Adipocyte (in vitro differentiated cells): ENCODE measurements at regions not wholly inside any gene's neighbourhood (a gene's known extent, or its start where the extent isn't known, plus 50 kb on each side); places are given as distances from the start of the nearest gene placed in this dataset.

Experiments used
- DNase-seq: peaks from one replicate; pipeline ENCODE4 v3.0.0-alpha.2; 2015; ENCODE audit warnings: low read depth
- H3K27me3 ChIP-seq: replicated peaks from 2 replicates; pipeline ENCODE4 v1.7.0; 2013; ENCODE audit warnings: mild to moderate bottlenecking, low read length, moderate library complexity; ENCODE audit not compliant: control insufficient read depth, insufficient read depth
- H3K36me3 ChIP-seq: 2 replicates; pipeline ENCODE4 v1.7.0; 2013; ENCODE audit warnings: low read length, mild to moderate bottlenecking, moderate library complexity; ENCODE audit not compliant: control insufficient read depth, insufficient read depth, severe bottlenecking
- H3K4me1 ChIP-seq: 2 replicates; pipeline ENCODE4 v1.7.0; 2013; ENCODE audit warnings: mild to moderate bottlenecking, low read length, moderate library complexity; ENCODE audit not compliant: control insufficient read depth, insufficient read depth
- H3K4me3 ChIP-seq: 2 replicates; pipeline ENCODE4 v1.7.0; 2013; ENCODE audit warnings: mild to moderate bottlenecking, low read length, moderate library complexity
- H3K9ac ChIP-seq: 2 replicates; pipeline ENCODE4 v1.7.0; 2013; ENCODE audit warnings: mild to moderate bottlenecking, low read length, moderate library complexity
- H3K9me3 ChIP-seq: 2 replicates; pipeline ENCODE4 v1.7.0; 2013; ENCODE audit warnings: mild to moderate bottlenecking, low read length, moderate library complexity; ENCODE audit not compliant: control insufficient read depth

GRCh38 chr12:97616946-97617345, 154.3 kb downstream of the RMST start:
- Histone ChIP-seq H3K9ac (no peak overlapping the region), H3K4me3 (no peak overlapping the region), H3K9me3 (no peaks in the 10 kb centered on the region), H3K4me1 (no peaks in the 10 kb centered on the region), H3K36me3 (no peaks in the 10 kb centered on the region), H3K27me3 (no peaks in the 10 kb centered on the region)
- no peak for DNase-seq

GRCh38 chr12:97628962-97629361, 166.4 kb downstream of the RMST start:
- no peak for DNase-seq
- H3K9ac ChIP-seq: no peak overlapping the region

GRCh38 chr12:97629382-97629781, 166.8 kb downstream of the RMST start:
- no peak overlapping the region for H3K9ac ChIP-seq
- H3K4me3 ChIP-seq: no peak overlapping the region
- H3K36me3 ChIP-seq: no peaks in the 10 kb centered on the region
- no peaks in the 10 kb centered on the region for H3K4me1 ChIP-seq
- DNase-seq: no peak
- no peaks in the 10 kb centered on the region for H3K27me3 ChIP-seq
- no peaks in the 10 kb centered on the region for H3K9me3 ChIP-seq

More at GRCh38 chr12:97628962-97629361, 166.4 kb downstream of the RMST start:
- Histone ChIP-seq H3K4me1 (no peaks in the 10 kb centered on the region), H3K36me3 (no peaks in the 10 kb centered on the region), H3K4me3 (no peak overlapping the region), H3K9me3 (no peaks in the 10 kb centered on the region), H3K27me3 (no peaks in the 10 kb centered on the region)

- no peak for DNase-seq
- Histone ChIP-seq H3K36me3 (no peaks in the 10 kb centered on the region), H3K4me3 (no peak overlapping the region), H3K9ac (no peak overlapping the region), H3K4me1 (no peaks in the 10 kb centered on the region), H3K27me3 (no peaks in the 10 kb centered on the region), H3K9me3 (no peaks in the 10 kb centered on the region)
Measured at GRCh38 chr12:97630356-97630755, 167.8 kb downstream of the RMST start.

- no peaks in the 10 kb centered on the region for H3K36me3 ChIP-seq
- H3K27me3 ChIP-seq: no peaks in the 10 kb centered on the region
- no peak overlapping the region for H3K4me3 ChIP-seq
- H3K9ac ChIP-seq: no peak overlapping the region
- DNase-seq: no peak
- H3K4me1 ChIP-seq: no peaks in the 10 kb centered on the region
- no peaks in the 10 kb centered on the region for H3K9me3 ChIP-seq
Measured at GRCh38 chr12:97630875-97631274, 168.3 kb downstream of the RMST start.

DNA sequence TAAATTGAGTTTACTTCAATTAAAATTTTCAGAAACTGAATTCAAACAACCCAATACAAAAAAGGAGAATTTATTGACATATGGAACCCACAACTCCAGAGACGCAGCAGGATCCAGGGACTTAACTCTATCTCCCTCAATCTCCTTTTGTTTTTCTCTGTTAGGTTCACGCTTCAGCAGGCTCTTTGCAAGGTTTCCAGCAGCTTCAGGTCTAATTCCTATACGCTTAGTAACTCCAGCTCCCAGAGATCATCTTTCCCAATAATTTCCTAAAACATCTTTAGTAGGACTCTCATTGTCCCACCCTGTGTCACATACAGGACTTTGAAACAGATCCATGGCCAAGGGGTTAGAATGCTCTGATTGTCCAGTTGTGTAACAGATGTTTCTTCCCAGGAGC, 175.2 kb downstream of the RMST start:
- no peaks in the 10 kb centered on the region for H3K27me3 ChIP-seq
- H3K4me1 ChIP-seq: no peaks in the 10 kb centered on the region
- peaks cover 2% of the 10 kb centered on the region for H3K9me3 ChIP-seq
- no peak overlapping the region for H3K4me3 ChIP-seq
- no peak for DNase-seq
- no peak overlapping the region for H3K9ac ChIP-seq
- H3K36me3 ChIP-seq: no peaks in the 10 kb centered on the region

GRCh38 chr12:97638739-97639138, 176.1 kb downstream of the RMST start:
- DNase-seq: no peak
- H3K27me3 ChIP-seq: no peaks in the 10 kb centered on the region
- no peaks in the 10 kb centered on the region for H3K4me1 ChIP-seq
- no peaks in the 10 kb centered on the region for H3K36me3 ChIP-seq
- H3K9ac ChIP-seq: no peak overlapping the region
- H3K4me3 ChIP-seq: no peak overlapping the region
- H3K9me3 ChIP-seq: peaks cover 2% of the 10 kb centered on the region

GRCh38 chr12:97639702-97640101, 177.1 kb downstream of the RMST start:
- DNase-seq: no peak
- H3K36me3 ChIP-seq: no peaks in the 10 kb centered on the region
- H3K4me1 ChIP-seq: no peaks in the 10 kb centered on the region
- H3K9ac ChIP-seq: no peak overlapping the region
- H3K9me3 ChIP-seq: peaks cover 2% of the 10 kb centered on the region
- no peak overlapping the region for H3K4me3 ChIP-seq
- H3K27me3 ChIP-seq: no peaks in the 10 kb centered on the region

DNA sequence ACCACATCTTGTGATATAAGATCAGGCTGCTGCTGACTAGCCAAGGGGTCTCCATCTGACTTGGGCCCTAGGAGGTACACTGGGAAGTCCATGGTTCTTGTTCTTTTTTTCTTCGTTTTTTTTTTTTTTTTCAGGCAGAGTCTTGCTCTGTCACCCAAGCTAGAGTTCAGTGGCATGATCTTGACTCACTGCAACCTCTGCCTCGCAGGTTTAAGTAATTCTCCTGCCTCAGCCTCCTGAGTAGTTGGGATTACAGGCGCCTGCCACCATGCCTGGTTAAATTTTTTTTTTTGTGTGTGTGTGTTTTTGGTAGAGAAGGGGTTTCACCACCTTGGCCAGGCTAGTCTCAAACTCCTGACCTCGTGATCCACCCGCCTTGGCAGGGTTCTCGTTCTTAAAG, 178.2 kb downstream of the RMST start:
- H3K4me3 ChIP-seq: no peak overlapping the region
- no peak overlapping the region for H3K9ac ChIP-seq
- no peaks in the 10 kb centered on the region for H3K4me1 ChIP-seq
- H3K36me3 ChIP-seq: no peaks in the 10 kb centered on the region
- H3K27me3 ChIP-seq: no peaks in the 10 kb centered on the region
- H3K9me3 ChIP-seq: peaks cover 2% of the 10 kb centered on the region
- no peak for DNase-seq

DNA sequence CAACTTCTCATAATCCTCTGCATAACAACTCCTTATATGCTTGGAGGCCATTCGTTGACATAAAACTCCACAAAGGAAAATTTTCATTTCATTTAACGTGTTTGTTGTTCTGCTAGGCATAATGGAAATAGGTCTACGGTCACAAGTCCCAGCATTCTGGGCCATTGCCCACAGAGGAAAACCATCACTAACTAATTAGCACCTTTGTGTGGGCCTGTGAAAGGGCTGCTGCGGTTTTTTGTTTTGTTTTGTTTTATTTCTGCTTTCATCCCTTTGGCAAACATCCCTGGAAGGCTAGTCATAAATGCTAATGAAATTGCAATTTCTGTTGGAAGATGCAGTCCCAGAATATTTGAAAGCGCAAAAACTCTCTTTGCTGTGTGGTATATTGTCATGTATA, 180.3 kb downstream of the RMST start:
- no peak for DNase-seq
- Histone ChIP-seq H3K9ac (no peak overlapping the region), H3K36me3 (no peaks in the 10 kb centered on the region)

GRCh38 chr12:97643924-97644323, 181.3 kb downstream of the RMST start:
- Histone ChIP-seq H3K9ac (no peak overlapping the region), H3K4me1 (no peaks in the 10 kb centered on the region), H3K9me3 (peaks cover 2% of the 10 kb centered on the region), H3K4me3 (no peak overlapping the region), H3K36me3 (no peaks in the 10 kb centered on the region), H3K27me3 (no peaks in the 10 kb centered on the region)
- no peak for DNase-seq

More for the DNA sequence above, 180.3 kb downstream of the RMST start:
- H3K9me3 ChIP-seq: peaks cover 2% of the 10 kb centered on the region
- H3K27me3 ChIP-seq: no peaks in the 10 kb centered on the region
- no peak overlapping the region for H3K4me3 ChIP-seq
- no peaks in the 10 kb centered on the region for H3K4me1 ChIP-seq

DNA sequence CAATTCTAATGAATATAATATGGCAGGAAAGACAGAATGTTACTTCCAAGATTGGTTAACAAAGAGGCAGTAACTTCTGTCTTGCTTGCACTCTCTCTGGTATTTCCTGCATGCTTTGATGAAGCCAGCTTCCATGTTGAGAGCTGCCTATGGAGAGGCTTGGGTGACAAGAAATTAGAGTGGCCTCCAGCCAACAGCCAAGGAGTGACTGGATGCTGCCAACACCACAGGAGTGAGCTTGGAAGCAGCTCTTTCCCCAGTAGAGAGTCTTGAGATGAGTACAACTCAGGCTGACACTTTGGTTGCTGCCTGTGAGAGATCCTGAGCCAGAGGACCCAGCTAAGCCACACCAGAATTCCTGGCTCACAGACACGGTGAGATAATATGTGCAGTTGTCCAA, 183.1 kb downstream of the RMST start:
- H3K9me3 ChIP-seq: peaks cover 8% of the 10 kb centered on the region
- H3K36me3 ChIP-seq: no peaks in the 10 kb centered on the region

More for the DNA sequence above, 183.1 kb downstream of the RMST start:
- no peak overlapping the region for H3K9ac ChIP-seq
- no peaks in the 10 kb centered on the region for H3K4me1 ChIP-seq
- DNase-seq: no peak
- H3K4me3 ChIP-seq: no peak overlapping the region
- H3K27me3 ChIP-seq: no peaks in the 10 kb centered on the region
